Nephron progenitor cell (in vitro differentiated cells): ENCODE measurements at regions not wholly inside any gene's neighbourhood (a gene's known extent, or its start where the extent isn't known, plus 50 kb on each side); places are given as distances from the start of the nearest gene placed in this dataset.
"Not testable (repeated sequence)": the region's sequence is repeated elsewhere in the genome, so short reads cannot be mapped to it uniquely, and the experiment has no call there.

Experiments used
- DNase-seq: peaks from one replicate; pipeline ENCODE4 v3.0.0; 2021
- H3K27ac Mint-ChIP-seq: 2 replicates; pipeline ENCODE4 v1.8.0; 2021; ENCODE audit warnings: mild to moderate bottlenecking, moderate library complexity, mixed read lengths
- H3K27me3 Mint-ChIP-seq: 2 replicates; pipeline ENCODE4 v1.8.0; 2021; ENCODE audit warnings: mild to moderate bottlenecking, low read depth, mixed read lengths; ENCODE audit not compliant: poor library complexity
- H3K36me3 Mint-ChIP-seq: 2 replicates; pipeline ENCODE4 v1.8.0; 2021; ENCODE audit warnings: low read depth, mixed read lengths
- H3K4me1 Mint-ChIP-seq: 2 replicates; pipeline ENCODE4 v1.8.0; 2021; ENCODE audit warnings: mixed read lengths
- H3K4me3 Mint-ChIP-seq: 2 replicates; pipeline ENCODE4 v1.8.0; 2021; ENCODE audit warnings: mild to moderate bottlenecking, moderate library complexity, mixed read lengths
- H3K9me3 Mint-ChIP-seq: 2 replicates; pipeline ENCODE4 v1.8.0; 2021; ENCODE audit warnings: mild to moderate bottlenecking, moderate library complexity, mixed read lengths
- CTCF ChIP-seq: fragments of 200-600 bp; sonication (generic); IDR thresholded peaks from 2 replicates; pipeline ENCODE4 v1.5.0; 2021; ENCODE audit warnings: antibody characterized with exemption

GRCh38 chr4:104302731-104303130 lies 192.0 kb downstream of the CXXC4 start:
- H3K36me3 Mint-ChIP-seq, result no peaks in the 10 kb centered on the region
- no peaks in the 10 kb centered on the region for H3K4me1 Mint-ChIP-seq
- no peak for DNase-seq
- H3K9me3 Mint-ChIP-seq, result no peaks in the 10 kb centered on the region
- no peak overlapping the region for H3K4me3 Mint-ChIP-seq
- no peaks in the 10 kb centered on the region for H3K27me3 Mint-ChIP-seq
- no peak for TF ChIP-seq CTCF
- H3K27ac Mint-ChIP-seq, result no peak overlapping the region

- Mint-ChIP-seq H3K9me3 (no peaks in the 10 kb centered on the region), H3K27me3 (peaks cover 7% of the 10 kb centered on the region), H3K4me3 (no peak overlapping the region), H3K36me3 (no peaks in the 10 kb centered on the region), H3K27ac (no peak overlapping the region), H3K4me1 (no peaks in the 10 kb centered on the region)
- TF ChIP-seq CTCF, result no peak
- no peak for DNase-seq
These were observed 199.9 kb downstream of the CXXC4 start for GRCh38 chr4:104294811-104295210.

- H3K4me3 Mint-ChIP-seq, result no peak overlapping the region
- TF ChIP-seq CTCF, result no peak
These were observed 207.8 kb downstream of the CXXC4 start for GRCh38 chr4:104286867-104287266.

GRCh38 chr4:104283303-104283702 lies 211.4 kb downstream of the CXXC4 start:
- no peak for DNase-seq
- Mint-ChIP-seq H3K4me1 (no peaks in the 10 kb centered on the region), H3K36me3 (no peaks in the 10 kb centered on the region), H3K27me3 (peaks cover 3% of the 10 kb centered on the region), H3K27ac (no peak overlapping the region), H3K9me3 (no peaks in the 10 kb centered on the region), H3K4me3 (no peak overlapping the region)
- TF ChIP-seq CTCF, result no peak

More at GRCh38 chr4:104286867-104287266, 207.8 kb downstream of the CXXC4 start:
- Mint-ChIP-seq H3K27ac (no peak overlapping the region), H3K27me3 (peaks cover 3% of the 10 kb centered on the region), H3K9me3 (no peaks in the 10 kb centered on the region), H3K36me3 (no peaks in the 10 kb centered on the region), H3K4me1 (no peaks in the 10 kb centered on the region)
- no peak for DNase-seq

GRCh38 chr4:104279744-104280143 lies 214.9 kb downstream of the CXXC4 start:
- Mint-ChIP-seq H3K4me3 (no peak overlapping the region), H3K27me3 (peaks cover 3% of the 10 kb centered on the region), H3K27ac (no peak overlapping the region), H3K4me1 (no peaks in the 10 kb centered on the region), H3K36me3 (no peaks in the 10 kb centered on the region), H3K9me3 (no peaks in the 10 kb centered on the region)
- no peak for DNase-seq
- TF ChIP-seq CTCF, result no peak

GRCh38 chr4:104272966-104273365 lies 221.7 kb downstream of the CXXC4 start:
- no peak overlapping the region for H3K27ac Mint-ChIP-seq
- no peaks in the 10 kb centered on the region for H3K36me3 Mint-ChIP-seq
- H3K27me3 Mint-ChIP-seq, result no peaks in the 10 kb centered on the region
- DNase-seq, result no peak
- no peak for TF ChIP-seq CTCF
- no peaks in the 10 kb centered on the region for H3K4me1 Mint-ChIP-seq
- no peak overlapping the region for H3K4me3 Mint-ChIP-seq
- no peaks in the 10 kb centered on the region for H3K9me3 Mint-ChIP-seq

- H3K4me3 Mint-ChIP-seq, H3K27me3 Mint-ChIP-seq, H3K27ac Mint-ChIP-seq, H3K4me1 Mint-ChIP-seq, H3K36me3 Mint-ChIP-seq, H3K9me3 Mint-ChIP-seq, DNase-seq: not testable (repeated sequence)
These were observed 225.1 kb downstream of the CXXC4 start for GRCh38 chr4:104269603-104270002.
